Right atrium auricular region (tissue), 2 donors: ENCODE measurements at regions not wholly inside any gene's neighbourhood (a gene's known extent, or its start where the extent isn't known, plus 50 kb on each side); places are given as distances from the start of the nearest gene placed in this dataset.
"Not testable (repeated sequence)": the region's sequence is repeated elsewhere in the genome, so short reads cannot be mapped to it uniquely, and the experiment has no call there.

ENCODE experiments used
- DNase-seq: peaks from one replicate; pipeline ENCODE4 v3.0.0-alpha.2; 2019; ENCODE audit warnings: low spot score
- H3K27ac ChIP-seq, 2 donors: fragments of 200-600 bp; sonication (generic); 1 replicate in 1 of 2; 2 replicates in 1 of 2; pipeline ENCODE4 v1.5.1; 2016 to 2019
- H3K27me3 ChIP-seq, 2 donors: fragments of 200-600 bp; sonication (generic); one replicate each; pipeline versions ENCODE4 v1.5.1 to v1.6.0; 2017 to 2019
- H3K36me3 ChIP-seq: fragments of 200-600 bp; sonication (generic); one replicate; pipeline ENCODE4 v1.5.1; 2016
- H3K4me1 ChIP-seq, 2 donors: fragments of 200-600 bp; sonication (generic); one replicate each; pipeline versions ENCODE4 v1.5.1 to v1.6.0; 2017 to 2019
- H3K4me3 ChIP-seq, 2 donors: fragments of 200-600 bp; sonication (generic); 1 replicate in 1 of 2; 2 replicates in 1 of 2; pipeline ENCODE4 v1.5.1; 2017 to 2019; ENCODE audit warnings: mild to moderate bottlenecking in 1 of 2, moderate library complexity in 1 of 2
- H3K9me3 ChIP-seq, 2 donors: fragments of 200-600 bp; sonication (generic); one replicate each; pipeline ENCODE4 v1.5.1; 2019
- TF ChIP-seq, protein P1 (sequence below), 2 donors: fragments of 200-600 bp; sonication (generic); IDR thresholded peaks; one replicate each; pipeline ENCODE4 v1.5.1; 2019; ENCODE audit warnings: antibody characterized with exemption in 2 of 2

DNA sequence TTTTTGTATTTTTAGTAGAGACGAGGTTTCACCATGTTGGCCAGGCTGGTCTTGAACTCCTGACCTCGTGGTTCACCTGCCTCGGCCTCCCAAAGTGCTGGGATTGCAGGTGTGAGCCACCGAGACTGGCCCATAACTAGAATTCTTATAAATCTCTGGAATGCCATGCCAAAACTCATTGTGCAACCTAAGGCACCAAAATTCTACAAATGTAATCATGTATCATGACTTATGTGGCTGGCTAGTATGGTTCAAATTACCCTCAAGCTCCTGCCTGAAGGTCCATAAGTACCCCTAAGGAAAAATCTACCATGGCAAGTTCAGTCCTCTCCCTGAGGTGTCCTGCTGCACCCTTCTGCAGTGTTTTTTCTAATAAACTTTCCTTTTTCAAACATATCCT lies 63.8 kb upstream of the CSF1 start:
- Histone ChIP-seq H3K36me3 (no peaks in the 10 kb centered on the region), H3K9me3 (no peaks in the 10 kb centered on the region), H3K4me3 (no peak overlapping the region), H3K27me3 (no peaks in the 10 kb centered on the region), H3K4me1 (peaks cover 0 to 8% of the 10 kb centered on the region in 2 donors), H3K27ac (no peak overlapping the region)
- TF ChIP-seq, protein P1, sequence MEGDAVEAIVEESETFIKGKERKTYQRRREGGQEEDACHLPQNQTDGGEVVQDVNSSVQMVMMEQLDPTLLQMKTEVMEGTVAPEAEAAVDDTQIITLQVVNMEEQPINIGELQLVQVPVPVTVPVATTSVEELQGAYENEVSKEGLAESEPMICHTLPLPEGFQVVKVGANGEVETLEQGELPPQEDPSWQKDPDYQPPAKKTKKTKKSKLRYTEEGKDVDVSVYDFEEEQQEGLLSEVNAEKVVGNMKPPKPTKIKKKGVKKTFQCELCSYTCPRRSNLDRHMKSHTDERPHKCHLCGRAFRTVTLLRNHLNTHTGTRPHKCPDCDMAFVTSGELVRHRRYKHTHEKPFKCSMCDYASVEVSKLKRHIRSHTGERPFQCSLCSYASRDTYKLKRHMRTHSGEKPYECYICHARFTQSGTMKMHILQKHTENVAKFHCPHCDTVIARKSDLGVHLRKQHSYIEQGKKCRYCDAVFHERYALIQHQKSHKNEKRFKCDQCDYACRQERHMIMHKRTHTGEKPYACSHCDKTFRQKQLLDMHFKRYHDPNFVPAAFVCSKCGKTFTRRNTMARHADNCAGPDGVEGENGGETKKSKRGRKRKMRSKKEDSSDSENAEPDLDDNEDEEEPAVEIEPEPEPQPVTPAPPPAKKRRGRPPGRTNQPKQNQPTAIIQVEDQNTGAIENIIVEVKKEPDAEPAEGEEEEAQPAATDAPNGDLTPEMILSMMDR (IDR thresholded peaks at IDR 0.05), result no peak
- no peak for DNase-seq

DNA sequence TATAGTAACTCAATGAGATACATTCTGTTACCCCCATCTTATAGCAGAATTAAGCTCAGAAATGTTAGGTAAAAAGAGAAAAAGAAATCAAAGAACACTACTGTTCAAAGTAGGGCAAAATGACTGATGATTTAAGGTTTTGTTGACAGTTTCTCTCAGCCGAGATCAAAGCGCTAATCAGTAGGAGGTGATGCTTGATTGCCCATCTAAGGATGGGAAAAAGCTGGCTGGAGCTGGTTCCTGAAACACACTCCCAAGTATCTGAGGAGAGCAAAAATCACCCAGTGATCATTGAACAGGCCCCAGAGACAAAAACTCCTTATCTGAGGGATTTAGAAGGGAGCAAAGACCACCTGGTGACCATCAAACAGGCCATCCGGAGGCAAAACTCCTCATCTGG lies 64.5 kb upstream of the CSF1 start:
- Histone ChIP-seq H3K4me1 (peaks cover 0 to under 1% of the 10 kb centered on the region in 2 donors), H3K27me3 (no peaks in the 10 kb centered on the region), H3K4me3 (no peak overlapping the region), H3K9me3 (no peaks in the 10 kb centered on the region), H3K36me3 (no peaks in the 10 kb centered on the region), H3K27ac (no peak overlapping the region)
- TF ChIP-seq, protein P1 (IDR thresholded peaks at IDR 0.05), result no peak
- no peak for DNase-seq

DNA sequence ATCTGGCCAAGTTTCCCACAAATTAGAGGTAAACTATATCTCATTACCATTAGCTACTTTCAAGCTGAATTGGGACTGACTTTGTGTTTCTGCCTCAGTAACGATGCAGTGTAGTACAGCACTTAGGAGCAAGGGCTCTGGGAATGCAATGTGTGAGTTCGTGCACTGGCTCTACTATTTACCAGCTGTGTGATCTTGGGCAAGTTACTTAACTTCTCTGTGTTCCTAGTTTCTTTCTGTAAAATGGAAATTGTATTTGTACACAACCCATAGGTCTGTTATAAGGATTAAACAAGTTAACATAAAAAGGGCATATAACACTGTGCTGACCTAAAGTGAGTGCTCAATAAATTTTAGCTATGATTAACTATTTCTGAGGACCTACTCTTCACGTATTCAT lies 65.0 kb upstream of the CSF1 start:
- TF ChIP-seq, protein P1 (IDR thresholded peaks at IDR 0.05), result no peak
- H3K36me3 ChIP-seq, result no peaks in the 10 kb centered on the region
- H3K9me3 ChIP-seq, result no peaks in the 10 kb centered on the region
- DNase-seq, result no peak
- no peak overlapping the region for H3K27ac ChIP-seq
- H3K4me3 ChIP-seq, result no peak overlapping the region
- no peaks in the 10 kb centered on the region for H3K4me1 ChIP-seq
- no peaks in the 10 kb centered on the region for H3K27me3 ChIP-seq

DNA sequence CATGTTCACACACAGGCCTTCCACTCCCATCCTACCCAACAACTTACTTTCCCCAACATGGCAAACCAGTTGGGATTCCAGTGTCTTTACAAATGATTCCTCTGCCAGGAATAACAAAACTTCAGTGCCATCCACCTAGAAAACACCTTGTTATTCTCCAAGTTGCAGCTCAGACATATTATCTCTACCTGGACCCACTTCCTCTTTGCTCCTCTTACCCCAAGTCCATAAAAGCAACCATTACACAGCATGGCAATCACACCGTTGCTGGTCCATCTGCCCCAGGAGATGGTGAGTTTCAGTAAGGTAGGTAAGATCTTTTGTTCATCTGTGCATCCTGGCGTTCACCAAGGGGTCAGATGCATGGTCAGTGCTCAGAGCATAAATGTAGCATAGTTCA lies 66.0 kb upstream of the CSF1 start:
- no peak for DNase-seq
- H3K27me3 ChIP-seq, result no peaks in the 10 kb centered on the region
- TF ChIP-seq, protein P1 (IDR thresholded peaks at IDR 0.05), result no peak
- no peaks in the 10 kb centered on the region for H3K9me3 ChIP-seq
- no peak overlapping the region for H3K4me3 ChIP-seq
- no peaks in the 10 kb centered on the region for H3K36me3 ChIP-seq
- H3K27ac ChIP-seq, result no peak overlapping the region
- H3K4me1 ChIP-seq, result no peaks in the 10 kb centered on the region

DNA sequence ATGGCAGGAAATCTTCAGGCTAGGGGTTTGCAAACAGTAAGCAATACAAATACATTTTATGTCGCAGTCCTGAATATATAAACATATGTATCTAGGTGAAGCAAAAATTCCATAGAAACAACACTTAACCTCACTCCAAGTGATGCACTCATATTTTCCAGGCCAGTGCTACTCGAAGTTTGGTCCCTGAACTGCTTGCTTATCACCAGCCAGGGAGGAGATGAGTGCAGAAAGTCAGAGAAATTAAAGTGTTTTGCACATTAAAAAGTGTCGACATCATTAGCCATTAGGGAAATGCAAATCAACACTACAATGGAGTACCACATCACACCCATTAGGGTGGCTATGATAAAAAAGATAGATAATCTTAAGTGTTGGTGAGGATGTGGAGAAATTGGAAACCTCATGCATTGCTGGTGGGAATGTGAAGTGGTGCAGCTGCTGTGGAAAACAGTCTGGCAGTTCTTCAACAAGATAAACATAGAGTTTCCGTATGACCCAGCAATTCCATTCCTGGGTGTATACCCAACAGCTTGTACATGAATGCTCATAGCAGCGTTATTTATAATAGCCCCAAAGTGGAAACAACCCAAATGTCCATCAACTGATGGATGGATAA lies 70.5 kb upstream of the CSF1 start:
- Histone ChIP-seq H3K4me1 (no peaks in the 10 kb centered on the region), H3K27me3 (no peaks in the 10 kb centered on the region), H3K36me3 (no peaks in the 10 kb centered on the region), H3K27ac (no peak overlapping the region), H3K9me3 (no peaks in the 10 kb centered on the region), H3K4me3 (no peak overlapping the region)
- DNase-seq, result peak; percentile 56
- TF ChIP-seq, protein P1 (IDR thresholded peaks at IDR 0.05), result no peak

DNA sequence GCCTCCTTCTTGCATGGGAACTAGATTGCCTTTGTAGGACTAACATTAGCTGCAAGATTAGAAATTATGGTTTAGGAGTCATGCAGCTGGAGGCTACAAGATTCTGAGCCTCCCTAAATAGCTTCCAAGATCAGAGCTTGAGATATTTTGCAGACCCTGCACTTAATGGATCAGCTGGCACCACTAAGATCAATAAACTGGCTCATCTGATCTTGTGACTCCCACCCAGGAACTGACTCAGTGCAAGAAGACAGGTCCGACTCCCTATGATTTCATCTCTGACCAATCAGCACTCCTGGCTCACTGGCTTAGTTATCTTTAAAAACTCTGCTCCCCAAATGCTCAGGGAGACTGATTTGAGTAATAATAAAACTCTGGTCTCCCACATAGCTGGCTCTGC lies 71.4 kb upstream of the CSF1 start:
- H3K36me3 ChIP-seq, H3K27ac ChIP-seq, H3K4me3 ChIP-seq, DNase-seq, H3K4me1 ChIP-seq, H3K27me3 ChIP-seq, H3K9me3 ChIP-seq: not testable (repeated sequence)
